WERI-Rb-1 (cell line): ENCODE measurements at regions not wholly inside any gene's neighbourhood (a gene's known extent, or its start where the extent isn't known, plus 50 kb on each side); places are given as distances from the start of the nearest gene placed in this dataset.

Source experiments
- DNase-seq: peaks from one replicate; pipeline ENCODE4 v3.0.0-alpha.2; 2020
- H3K27ac ChIP-seq: fragments of 250-450 bp; sonication (Bioruptor Pico); 2 replicates; pipeline ENCODE4 v1.5.1; 2020; ENCODE audit warnings: mild to moderate bottlenecking, moderate library complexity
- H3K27me3 ChIP-seq: fragments of 250-450 bp; sonication (Bioruptor Pico); 2 replicates; pipeline ENCODE4 v1.5.1; 2021; ENCODE audit warnings: mild to moderate bottlenecking, low read depth, moderate library complexity; ENCODE audit not compliant: insufficient read depth, severe bottlenecking
- H3K36me3 ChIP-seq: fragments of 250-450 bp; sonication (Bioruptor Pico); 2 replicates; pipeline ENCODE4 v1.5.1; 2020; ENCODE audit warnings: mild to moderate bottlenecking, moderate library complexity
- H3K4me3 ChIP-seq: 2 replicates; pipeline ENCODE4 v1.5.1; 2011; ENCODE audit warnings: low read depth, mild to moderate bottlenecking, control low read depth, low read length
- H3K9me3 ChIP-seq: fragments of 250-450 bp; sonication (Bioruptor Pico); 2 replicates; pipeline ENCODE4 v1.5.1; 2021; ENCODE audit warnings: mild to moderate bottlenecking, moderate library complexity; ENCODE audit not compliant: severe bottlenecking
- TF ChIP-seq, protein P1 (sequence below): IDR thresholded peaks from 2 replicates; pipeline ENCODE4 v1.5.1; 2011; ENCODE audit warnings: low read depth, mild to moderate bottlenecking, control low read depth, inconsistent platforms, low read length

DNA sequence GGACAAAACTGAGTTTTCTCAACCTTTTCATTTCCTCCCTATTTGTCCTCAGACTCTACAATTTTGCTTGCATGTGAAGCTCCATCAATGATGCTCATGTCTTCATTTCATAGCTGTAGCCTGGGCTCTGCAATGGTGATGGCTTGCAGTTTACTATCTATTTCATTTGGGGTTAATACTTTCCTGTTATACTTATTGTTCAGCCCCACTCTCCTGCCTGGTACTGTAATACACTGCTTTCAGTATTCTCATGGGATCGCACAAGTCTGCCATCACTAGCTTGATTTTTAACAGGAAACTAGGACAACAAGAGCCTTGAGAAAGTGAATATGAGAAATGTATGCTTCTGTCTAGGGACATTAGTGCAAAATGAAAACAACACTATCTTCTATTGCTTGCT lies 84.2 kb upstream of the SEMA6A start:
- Histone ChIP-seq H3K4me3 (no peak overlapping the region), H3K36me3 (no peaks in the 10 kb centered on the region), H3K9me3 (peaks cover 3% of the 10 kb centered on the region), H3K27ac (no peak overlapping the region), H3K27me3 (no peaks in the 10 kb centered on the region)
- TF ChIP-seq, protein P1, sequence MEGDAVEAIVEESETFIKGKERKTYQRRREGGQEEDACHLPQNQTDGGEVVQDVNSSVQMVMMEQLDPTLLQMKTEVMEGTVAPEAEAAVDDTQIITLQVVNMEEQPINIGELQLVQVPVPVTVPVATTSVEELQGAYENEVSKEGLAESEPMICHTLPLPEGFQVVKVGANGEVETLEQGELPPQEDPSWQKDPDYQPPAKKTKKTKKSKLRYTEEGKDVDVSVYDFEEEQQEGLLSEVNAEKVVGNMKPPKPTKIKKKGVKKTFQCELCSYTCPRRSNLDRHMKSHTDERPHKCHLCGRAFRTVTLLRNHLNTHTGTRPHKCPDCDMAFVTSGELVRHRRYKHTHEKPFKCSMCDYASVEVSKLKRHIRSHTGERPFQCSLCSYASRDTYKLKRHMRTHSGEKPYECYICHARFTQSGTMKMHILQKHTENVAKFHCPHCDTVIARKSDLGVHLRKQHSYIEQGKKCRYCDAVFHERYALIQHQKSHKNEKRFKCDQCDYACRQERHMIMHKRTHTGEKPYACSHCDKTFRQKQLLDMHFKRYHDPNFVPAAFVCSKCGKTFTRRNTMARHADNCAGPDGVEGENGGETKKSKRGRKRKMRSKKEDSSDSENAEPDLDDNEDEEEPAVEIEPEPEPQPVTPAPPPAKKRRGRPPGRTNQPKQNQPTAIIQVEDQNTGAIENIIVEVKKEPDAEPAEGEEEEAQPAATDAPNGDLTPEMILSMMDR = no peak
- DNase-seq = no peak

GRCh38 chr5:116658141-116658540 lies 83.5 kb upstream of the SEMA6A start:
- no peaks in the 10 kb centered on the region for H3K27me3 ChIP-seq
- no peaks in the 10 kb centered on the region for H3K36me3 ChIP-seq
- no peak for DNase-seq
- H3K27ac ChIP-seq = no peak overlapping the region
- no peak overlapping the region for H3K4me3 ChIP-seq
- peaks cover 3% of the 10 kb centered on the region for H3K9me3 ChIP-seq
- TF ChIP-seq, protein P1 = no peak

DNA sequence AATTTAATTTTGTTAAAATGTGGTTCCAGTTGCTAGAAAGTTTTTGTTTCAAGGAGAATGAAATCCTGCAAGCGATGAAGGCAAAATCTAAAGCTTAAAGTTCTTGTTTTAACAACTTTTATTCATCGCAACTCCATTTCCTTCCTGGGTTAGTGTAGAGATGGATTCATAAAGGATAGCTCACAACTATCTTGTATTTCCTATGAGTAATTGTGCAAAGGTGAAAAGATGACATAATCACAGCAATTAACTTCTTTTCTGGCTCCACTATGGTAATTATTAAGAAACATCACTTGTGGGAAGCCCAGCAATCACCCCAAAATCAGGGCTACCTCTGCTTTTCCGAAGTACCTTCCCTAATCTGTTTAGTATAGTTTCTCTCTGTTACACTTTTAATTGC lies 80.8 kb upstream of the SEMA6A start:
- no peak for DNase-seq

GRCh38 chr5:116654925-116655324 lies 80.3 kb upstream of the SEMA6A start:
- no peak overlapping the region for H3K27ac ChIP-seq
- no peaks in the 10 kb centered on the region for H3K27me3 ChIP-seq
- DNase-seq = no peak
- H3K9me3 ChIP-seq = no peaks in the 10 kb centered on the region
- TF ChIP-seq, protein P1 = no peak
- no peak overlapping the region for H3K4me3 ChIP-seq
- H3K36me3 ChIP-seq = no peaks in the 10 kb centered on the region

More for the DNA sequence above, 80.8 kb upstream of the SEMA6A start:
- Histone ChIP-seq H3K27ac (no peak overlapping the region), H3K27me3 (no peaks in the 10 kb centered on the region), H3K4me3 (no peak overlapping the region), H3K9me3 (no peaks in the 10 kb centered on the region), H3K36me3 (no peaks in the 10 kb centered on the region)
- TF ChIP-seq, protein P1 = no peak

DNA sequence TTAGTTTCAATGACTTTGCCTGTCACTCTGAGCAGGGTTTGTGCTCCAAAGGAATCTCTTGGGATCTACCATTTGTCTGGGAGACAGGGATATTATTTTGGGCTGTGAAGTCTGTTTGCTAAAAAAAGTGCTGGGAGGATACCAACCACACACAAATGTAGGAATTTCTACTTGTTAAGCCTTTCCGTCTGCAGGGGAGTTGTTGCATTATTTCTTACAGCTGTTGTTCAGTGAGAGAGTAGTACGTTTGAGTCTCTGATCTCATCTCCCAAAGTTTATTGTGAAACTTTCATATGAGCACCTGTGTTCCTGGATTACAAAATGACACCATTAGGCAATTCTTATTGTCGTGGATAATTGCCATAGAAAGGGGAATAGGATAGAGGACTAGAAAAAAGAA lies 78.3 kb upstream of the SEMA6A start:
- TF ChIP-seq, protein P1 = no peak
- H3K4me3 ChIP-seq = no peak overlapping the region
- no peak overlapping the region for H3K27ac ChIP-seq
- no peaks in the 10 kb centered on the region for H3K27me3 ChIP-seq
- H3K9me3 ChIP-seq = no peaks in the 10 kb centered on the region
- H3K36me3 ChIP-seq = no peaks in the 10 kb centered on the region
- DNase-seq = no peak

DNA sequence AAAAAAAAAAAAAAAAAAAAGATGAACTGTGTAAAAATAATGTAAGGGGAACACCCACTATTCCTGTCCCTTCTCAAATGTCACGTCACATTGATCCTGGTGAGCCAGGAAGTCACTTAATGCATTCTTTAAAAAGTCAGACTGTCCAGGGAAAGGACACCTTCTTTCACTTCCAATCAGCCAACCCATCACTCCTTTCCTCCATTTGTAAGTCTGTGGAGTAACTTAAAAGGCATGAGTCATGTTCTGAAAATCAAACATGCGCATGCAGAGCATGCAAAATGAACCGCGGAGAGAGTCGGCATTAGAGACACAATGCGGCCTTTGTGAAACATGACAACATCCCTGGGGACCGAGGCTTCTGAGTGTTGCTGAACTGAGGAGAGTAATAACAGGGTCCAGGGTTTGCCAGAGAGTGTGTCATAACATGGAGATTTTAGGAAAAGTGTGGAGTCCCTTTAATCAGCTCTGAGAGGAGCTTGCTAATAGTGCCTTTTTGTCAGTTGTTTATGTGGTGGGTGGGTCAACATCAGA lies 77.6 kb upstream of the SEMA6A start:
- H3K27me3 ChIP-seq = no peaks in the 10 kb centered on the region
- no peaks in the 10 kb centered on the region for H3K36me3 ChIP-seq
- TF ChIP-seq, protein P1 = no peak
- no peak overlapping the region for H3K27ac ChIP-seq
- no peaks in the 10 kb centered on the region for H3K9me3 ChIP-seq
- DNase-seq = no peak
- no peak overlapping the region for H3K4me3 ChIP-seq
